ENCODE measurements at regions not wholly inside any gene's neighbourhood (a gene's known extent, or its start where the extent isn't known, plus 50 kb on each side); places are given as distances from the start of the nearest gene placed in this dataset.

GRCh38 chr21:15308333-15308732 lies 243.5 kb upstream of the NRIP1 start:
- TF ChIP-seq CTCF (conservative IDR thresholded peaks at IDR 0.05; ENCODE audit: low read length): no peak
- TF ChIP-seq EZH2phosphoT487 (IDR thresholded peaks at IDR 0.05; ENCODE audit: borderline replicate concordance): no peak
